WTC11 (cell line): ENCODE measurements at regions not wholly inside any gene's neighbourhood (a gene's known extent, or its start where the extent isn't known, plus 50 kb on each side); places are given as distances from the start of the nearest gene placed in this dataset.

Experiments used
- ATAC-seq: fragments of 200-7000 bp; cut with Tn5 transposase; 2 replicates; pipeline ENCODE4 v1.10.0; 2021; ENCODE audit warnings: mild to moderate bottlenecking, moderate library complexity
- CTCF ChIA-PET: fragments of 300-600 bp; sonication (Branson Sonifier 250); formaldehyde crosslinking; loops from one replicate; lab custom pipeline; 2021; ENCODE audit warnings: antibody characterized with exemption; lab: Charles Lee
- POLR2A ChIA-PET: fragments of 350-600 bp; sonication (Branson Sonifier 250); formaldehyde crosslinking; loops from one replicate; lab custom pipeline; 2021; ENCODE audit warnings: antibody characterized with exemption; lab: Charles Lee
- DNase-seq: peaks from one replicate; pipeline ENCODE4 v3.0.0; 2021; ENCODE audit warnings: low spot score
- H3K27ac Mint-ChIP-seq: 2 replicates; pipeline ENCODE4 v1.8.0; 2021; ENCODE audit warnings: mixed read lengths
- H3K27me3 Mint-ChIP-seq: 2 replicates; pipeline ENCODE4 v1.8.0; 2021; ENCODE audit warnings: low read depth, mild to moderate bottlenecking, moderate library complexity, mixed read lengths
- H3K36me3 Mint-ChIP-seq: 2 replicates; pipeline ENCODE4 v1.8.0; 2021; ENCODE audit warnings: mixed read lengths
- H3K4me1 Mint-ChIP-seq: 2 replicates; pipeline ENCODE4 v1.8.0; 2022; ENCODE audit warnings: mixed read lengths
- H3K4me3 Mint-ChIP-seq: 2 replicates; pipeline ENCODE4 v1.8.0; 2021; ENCODE audit warnings: mild to moderate bottlenecking, moderate library complexity, mixed read lengths
- H3K9me3 Mint-ChIP-seq: 2 replicates; pipeline ENCODE4 v1.8.0; 2021; ENCODE audit warnings: mixed read lengths
- ATF1 ChIP-seq: sonication (generic); formaldehyde crosslinking; IDR thresholded peaks from 2 replicates; pipeline ENCODE4 v1.8.1; 2023; ENCODE audit warnings: mild to moderate bottlenecking, moderate library complexity, missing genetic modification reagents
- ATF6 ChIP-seq: sonication (generic); formaldehyde crosslinking; IDR thresholded peaks from 2 replicates; pipeline ENCODE4 v1.8.1; 2023; ENCODE audit warnings: mild to moderate bottlenecking, missing genetic modification reagents
- CBFB ChIP-seq: sonication (generic); formaldehyde crosslinking; IDR thresholded peaks from 2 replicates; pipeline ENCODE4 v1.8.1; 2022; ENCODE audit warnings: mild to moderate bottlenecking, low read depth, missing genetic modification reagents
- CREB1 ChIP-seq: sonication (generic); formaldehyde crosslinking; IDR thresholded peaks from 2 replicates; pipeline ENCODE4 v1.8.0; 2023; ENCODE audit warnings: mild to moderate bottlenecking, missing genetic modification reagents
- CREM ChIP-seq: sonication (generic); formaldehyde crosslinking; IDR thresholded peaks from 2 replicates; pipeline ENCODE4 v1.8.1; 2022; ENCODE audit warnings: mild to moderate bottlenecking, missing genetic modification reagents, moderate library complexity
- E2F1 ChIP-seq: sonication (generic); formaldehyde crosslinking; IDR thresholded peaks from 2 replicates; pipeline ENCODE4 v1.8.0; 2022; ENCODE audit warnings: mild to moderate bottlenecking, missing genetic modification reagents
- E2F4 ChIP-seq: sonication (generic); formaldehyde crosslinking; IDR thresholded peaks from 2 replicates; pipeline ENCODE4 v1.8.1; 2022; ENCODE audit warnings: low read depth, mild to moderate bottlenecking, moderate library complexity, missing genetic modification reagents, borderline replicate concordance
- FOXK1 ChIP-seq: sonication (generic); formaldehyde crosslinking; IDR thresholded peaks from 2 replicates; pipeline ENCODE4 v1.8.0; 2022; ENCODE audit warnings: mild to moderate bottlenecking, moderate library complexity, missing genetic modification reagents
- GABPB1 ChIP-seq: sonication (generic); formaldehyde crosslinking; IDR thresholded peaks from 2 replicates; pipeline ENCODE4 v1.8.1; 2023; ENCODE audit warnings: mild to moderate bottlenecking, missing genetic modification reagents
- GRHL2 ChIP-seq: fragments of 250-450 bp; sonication (Bioruptor Pico); IDR thresholded peaks from 2 replicates; pipeline ENCODE4 v1.8.0; 2022; ENCODE audit warnings: mild to moderate bottlenecking, moderate library complexity; ENCODE audit not compliant: insufficient replicate concordance, severe bottlenecking
- HMGA2 ChIP-seq: fragments of 250-450 bp; sonication (Bioruptor Pico); IDR thresholded peaks from 2 replicates; pipeline ENCODE4 v1.4.0; 2021; ENCODE audit warnings: mild to moderate bottlenecking, moderate library complexity
- NFE2L1 ChIP-seq: sonication (generic); formaldehyde crosslinking; IDR thresholded peaks from 2 replicates; pipeline ENCODE4 v1.8.1; 2023; ENCODE audit warnings: missing genetic modification reagents
- OVOL2 ChIP-seq: fragments of 250-450 bp; sonication (Bioruptor Pico); IDR thresholded peaks from 2 replicates; pipeline ENCODE4 v1.9.0; 2021; ENCODE audit warnings: mild to moderate bottlenecking, borderline replicate concordance
- SOX15 ChIP-seq: fragments of 250-450 bp; sonication (Bioruptor Pico); IDR thresholded peaks from 2 replicates; pipeline ENCODE4 v1.9.0; 2021; ENCODE audit warnings: mild to moderate bottlenecking
- TEAD1 ChIP-seq: sonication (generic); formaldehyde crosslinking; IDR thresholded peaks from 2 replicates; pipeline ENCODE4 v1.8.0; 2022; ENCODE audit warnings: mild to moderate bottlenecking, missing genetic modification reagents
- TEAD4 ChIP-seq: sonication (generic); formaldehyde crosslinking; IDR thresholded peaks from 2 replicates; pipeline ENCODE4 v1.8.0; 2022; ENCODE audit warnings: mild to moderate bottlenecking, missing genetic modification reagents
- ZMAT4 ChIP-seq: fragments of 250-450 bp; sonication (Bioruptor Pico); IDR thresholded peaks from 2 replicates; pipeline ENCODE4 v1.9.0; 2021; ENCODE audit warnings: mild to moderate bottlenecking
- ZNF423 ChIP-seq: fragments of 250-450 bp; sonication (Bioruptor Pico); IDR thresholded peaks from 2 replicates; pipeline ENCODE4 v2.1.2; 2022; ENCODE audit warnings: mild to moderate bottlenecking, moderate library complexity
- TF ChIP-seq, protein P1 (sequence below): sonication (generic); formaldehyde crosslinking; IDR thresholded peaks from 2 replicates; pipeline ENCODE4 v1.8.1; 2023; ENCODE audit warnings: mild to moderate bottlenecking, missing genetic modification reagents
- TF ChIP-seq, protein P2 (sequence below): fragments of 250-450 bp; sonication (Bioruptor Pico); IDR thresholded peaks from 2 replicates; pipeline ENCODE4 v1.9.0; 2021; ENCODE audit warnings: mild to moderate bottlenecking
- TF ChIP-seq, protein P3 (sequence below): sonication (generic); formaldehyde crosslinking; conservative IDR thresholded peaks from 2 replicates; pipeline ENCODE4 v1.8.1; 2022; ENCODE audit warnings: mild to moderate bottlenecking, missing genetic modification reagents
- TF ChIP-seq, protein P4 (sequence below): sonication (generic); formaldehyde crosslinking; IDR thresholded peaks from 2 replicates; pipeline ENCODE4 v1.8.1; 2022; ENCODE audit warnings: missing genetic modification reagents, borderline replicate concordance

GRCh38 chr14:65352964-65353530 lies 59.5 kb upstream of the FUT8 start:
- H3K27me3 Mint-ChIP-seq: peaks cover 2% of the 10 kb centered on the region; the same call in 1 of the 2 replicates
- DNase-seq (no peak), ATAC-seq (no peak)
- H3K27ac Mint-ChIP-seq: no peak overlapping the region
- H3K9me3 Mint-ChIP-seq: no peaks in the 10 kb centered on the region
- no peak overlapping the region for H3K4me3 Mint-ChIP-seq
- ChIA-PET POLR2A (interaction anchor here (0.6 kb wide), 1 partner anchor 79 kb away, joined by 3 read pairs; no protein-coding TSS in a partner anchor), CTCF (no interaction called here)
- H3K36me3 Mint-ChIP-seq: no peaks in the 10 kb centered on the region
- no peak for TF ChIP-seq GABPB1 (CRISPR knock-in tag)
- TF ChIP-seq FOXK1 (CRISPR knock-in tag): no peak
- TF ChIP-seq, protein P1, sequence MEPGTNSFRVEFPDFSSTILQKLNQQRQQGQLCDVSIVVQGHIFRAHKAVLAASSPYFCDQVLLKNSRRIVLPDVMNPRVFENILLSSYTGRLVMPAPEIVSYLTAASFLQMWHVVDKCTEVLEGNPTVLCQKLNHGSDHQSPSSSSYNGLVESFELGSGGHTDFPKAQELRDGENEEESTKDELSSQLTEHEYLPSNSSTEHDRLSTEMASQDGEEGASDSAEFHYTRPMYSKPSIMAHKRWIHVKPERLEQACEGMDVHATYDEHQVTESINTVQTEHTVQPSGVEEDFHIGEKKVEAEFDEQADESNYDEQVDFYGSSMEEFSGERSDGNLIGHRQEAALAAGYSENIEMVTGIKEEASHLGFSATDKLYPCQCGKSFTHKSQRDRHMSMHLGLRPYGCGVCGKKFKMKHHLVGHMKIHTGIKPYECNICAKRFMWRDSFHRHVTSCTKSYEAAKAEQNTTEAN (CRISPR knock-in tag): no peak
- TF ChIP-seq ATF6 (CRISPR knock-in tag): no peak
- no peak for TF ChIP-seq GRHL2 (CRISPR knock-in tag)
- TF ChIP-seq, protein P2, sequence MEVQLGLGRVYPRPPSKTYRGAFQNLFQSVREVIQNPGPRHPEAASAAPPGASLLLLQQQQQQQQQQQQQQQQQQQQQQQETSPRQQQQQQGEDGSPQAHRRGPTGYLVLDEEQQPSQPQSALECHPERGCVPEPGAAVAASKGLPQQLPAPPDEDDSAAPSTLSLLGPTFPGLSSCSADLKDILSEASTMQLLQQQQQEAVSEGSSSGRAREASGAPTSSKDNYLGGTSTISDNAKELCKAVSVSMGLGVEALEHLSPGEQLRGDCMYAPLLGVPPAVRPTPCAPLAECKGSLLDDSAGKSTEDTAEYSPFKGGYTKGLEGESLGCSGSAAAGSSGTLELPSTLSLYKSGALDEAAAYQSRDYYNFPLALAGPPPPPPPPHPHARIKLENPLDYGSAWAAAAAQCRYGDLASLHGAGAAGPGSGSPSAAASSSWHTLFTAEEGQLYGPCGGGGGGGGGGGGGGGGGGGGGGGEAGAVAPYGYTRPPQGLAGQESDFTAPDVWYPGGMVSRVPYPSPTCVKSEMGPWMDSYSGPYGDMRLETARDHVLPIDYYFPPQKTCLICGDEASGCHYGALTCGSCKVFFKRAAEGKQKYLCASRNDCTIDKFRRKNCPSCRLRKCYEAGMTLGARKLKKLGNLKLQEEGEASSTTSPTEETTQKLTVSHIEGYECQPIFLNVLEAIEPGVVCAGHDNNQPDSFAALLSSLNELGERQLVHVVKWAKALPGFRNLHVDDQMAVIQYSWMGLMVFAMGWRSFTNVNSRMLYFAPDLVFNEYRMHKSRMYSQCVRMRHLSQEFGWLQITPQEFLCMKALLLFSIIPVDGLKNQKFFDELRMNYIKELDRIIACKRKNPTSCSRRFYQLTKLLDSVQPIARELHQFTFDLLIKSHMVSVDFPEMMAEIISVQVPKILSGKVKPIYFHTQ: no peak
- TF ChIP-seq ZMAT4 (CRISPR knock-in tag): no peak
- TF ChIP-seq E2F1 (CRISPR knock-in tag): no peak
- TF ChIP-seq, protein P3, sequence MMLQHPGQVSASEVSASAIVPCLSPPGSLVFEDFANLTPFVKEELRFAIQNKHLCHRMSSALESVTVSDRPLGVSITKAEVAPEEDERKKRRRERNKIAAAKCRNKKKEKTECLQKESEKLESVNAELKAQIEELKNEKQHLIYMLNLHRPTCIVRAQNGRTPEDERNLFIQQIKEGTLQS (CRISPR knock-in tag): no peak
- TF ChIP-seq NFE2L1 (CRISPR knock-in tag): no peak
- TF ChIP-seq, protein P4, sequence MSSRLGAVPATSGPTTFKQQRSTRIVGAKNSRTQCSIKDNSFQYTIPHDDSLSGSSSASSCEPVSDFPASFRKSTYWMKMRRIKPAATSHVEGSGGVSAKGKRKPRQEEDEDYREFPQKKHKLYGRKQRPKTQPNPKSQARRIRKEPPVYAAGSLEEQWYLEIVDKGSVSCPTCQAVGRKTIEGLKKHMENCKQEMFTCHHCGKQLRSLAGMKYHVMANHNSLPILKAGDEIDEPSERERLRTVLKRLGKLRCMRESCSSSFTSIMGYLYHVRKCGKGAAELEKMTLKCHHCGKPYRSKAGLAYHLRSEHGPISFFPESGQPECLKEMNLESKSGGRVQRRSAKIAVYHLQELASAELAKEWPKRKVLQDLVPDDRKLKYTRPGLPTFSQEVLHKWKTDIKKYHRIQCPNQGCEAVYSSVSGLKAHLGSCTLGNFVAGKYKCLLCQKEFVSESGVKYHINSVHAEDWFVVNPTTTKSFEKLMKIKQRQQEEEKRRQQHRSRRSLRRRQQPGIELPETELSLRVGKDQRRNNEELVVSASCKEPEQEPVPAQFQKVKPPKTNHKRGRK (CRISPR knock-in tag): no peak
- TF ChIP-seq ATF1 (CRISPR knock-in tag): no peak
- no peak for TF ChIP-seq SOX15 (CRISPR knock-in tag)
- TF ChIP-seq ZNF423 (CRISPR knock-in tag): no peak
- TF ChIP-seq TEAD1: no peak
- no peak for TF ChIP-seq TEAD4
- H3K4me1 Mint-ChIP-seq: peaks cover 25% of the 10 kb centered on the region

DNA sequence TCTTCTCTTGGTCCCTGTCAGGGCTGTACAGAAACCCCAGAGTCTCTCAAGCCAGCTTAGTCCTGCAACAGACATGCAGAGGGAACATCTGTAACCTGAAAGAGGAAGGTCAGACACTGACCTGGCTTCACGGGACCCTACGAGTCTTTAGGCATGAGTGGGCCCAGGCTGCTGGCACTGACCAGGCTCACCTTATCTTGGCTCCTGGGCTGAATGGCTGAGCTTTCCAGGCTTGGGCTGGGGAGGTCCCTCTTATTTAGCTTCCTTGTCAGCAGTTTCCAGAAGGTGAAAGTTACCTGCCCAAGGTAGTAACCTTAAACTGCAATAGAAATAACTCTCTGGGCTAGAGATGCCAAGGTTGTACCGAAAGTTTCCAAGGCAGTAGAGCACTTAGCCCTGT lies 58.4 kb upstream of the FUT8 start:
- Mint-ChIP-seq H3K27me3 (peaks cover 2% of the 10 kb centered on the region; the same call in 1 of the 2 replicates), H3K9me3 (no peaks in the 10 kb centered on the region), H3K27ac (no peak overlapping the region), H3K36me3 (no peaks in the 10 kb centered on the region), H3K4me3 (no peak overlapping the region), H3K4me1 (peaks cover 25% of the 10 kb centered on the region)
- DNase-seq: no peak
- ChIA-PET CTCF (no interaction called here), POLR2A (no interaction called here)
- no peak for TF ChIP-seq CBFB (CRISPR knock-in tag)
- no peak for TF ChIP-seq CREB1 (CRISPR knock-in tag)
- TF ChIP-seq CREM (CRISPR knock-in tag): no peak
- no peak for TF ChIP-seq OVOL2 (CRISPR knock-in tag)
- TF ChIP-seq ATF1 (CRISPR knock-in tag): no peak
- no peak for TF ChIP-seq HMGA2
- no peak for TF ChIP-seq E2F4 (CRISPR knock-in tag)
- ATAC-seq: no peak
